Small intestine (tissue), 7 donors: ENCODE measurements at regions not wholly inside any gene's neighbourhood (a gene's known extent, or its start where the extent isn't known, plus 50 kb on each side); places are given as distances from the start of the nearest gene placed in this dataset.

Experiments used
- DNase-seq, 2 donors: peaks; one replicate each; pipeline versions ENCODE4 v3.0.0 to v3.0.0-alpha.2; 2013
- FAIRE-seq: peaks from 2 replicates; lab custom pipeline; 2012; peaks lifted over from hg19 to GRCh38; lab: Jason Lieb, UNC
- H3K27ac ChIP-seq, 3 donors: one replicate each; pipeline ENCODE4 v1.5.1; 2013; ENCODE audit warnings: low read length in 2 of 3, mild to moderate bottlenecking in 2 of 3, control low read depth in 1 of 3, inconsistent platforms in 1 of 3, low read depth in 1 of 3, moderate library complexity in 1 of 3
- H3K27me3 ChIP-seq, 3 donors: one replicate each; pipeline ENCODE4 v1.6.1; 2013; ENCODE audit warnings: low read length in 3 of 3, inconsistent platforms in 1 of 3; ENCODE audit not compliant: control insufficient read depth in 3 of 3, insufficient read depth in 3 of 3
- H3K36me3 ChIP-seq, 3 donors: one replicate each; pipeline ENCODE4 v1.6.1; 2013; ENCODE audit warnings: low read length in 3 of 3, inconsistent platforms in 1 of 3, low read depth in 1 of 3, mild to moderate bottlenecking in 1 of 3, moderate library complexity in 1 of 3; ENCODE audit not compliant: control insufficient read depth in 3 of 3, insufficient read depth in 2 of 3
- H3K4me1 ChIP-seq, 3 donors: one replicate each; pipeline ENCODE4 v1.6.1; 2013; ENCODE audit warnings: low read length in 2 of 3, inconsistent platforms in 1 of 3, low read depth in 1 of 3, mild to moderate bottlenecking in 1 of 3, moderate library complexity in 1 of 3; ENCODE audit not compliant: control insufficient read depth in 3 of 3, insufficient read depth in 2 of 3
- H3K4me3 ChIP-seq, 3 donors: one replicate each; pipeline ENCODE4 v1.5.1; 2013; ENCODE audit warnings: low read length in 3 of 3, control low read depth in 1 of 3, inconsistent platforms in 1 of 3, low read depth in 1 of 3, mild to moderate bottlenecking in 1 of 3, moderate library complexity in 1 of 3
- H3K9me3 ChIP-seq, 2 donors: one replicate each; pipeline ENCODE4 v1.6.1; 2013; ENCODE audit warnings: low read depth in 1 of 2, low read length in 1 of 2; ENCODE audit not compliant: control insufficient read depth in 2 of 2, insufficient read depth in 1 of 2
- WGBS, 3 donors: extraction: QIAGEN DNeasy Blood & Tissue Kit; methylation state at CpG; one replicate each; pipeline ENCODE4 v1.1.7; 2013; 5-methylcytosine and 5-hydroxymethylcytosine counted together
- donor health status: healthy with polysubstance abuse.
- donor health status: control.
- donor health status: control.
- donor health status: Bipolar disorder and iron deficiency.
- donor health status: healthy.

GRCh38 chr7:22576612-22577469, 76.9 kb upstream of the STEAP1B start:
- FAIRE-seq = no peak

GRCh38 chr7:22574754-22575520, 74.9 kb upstream of the STEAP1B start:
- H3K27me3 ChIP-seq = no peaks in the 10 kb centered on the region
- DNase-seq (no peak), FAIRE-seq (no peak)
- H3K36me3 ChIP-seq = peaks cover 0 to 4% (median 0%) of the 10 kb centered on the region in 3 donors
- 74 to 85% (median 76%) methylated on average over 9 of the region's 9 CpGs for WGBS, 3 donors
- no peak overlapping the region for H3K4me3 ChIP-seq
- peaks cover 0 to 3% of the 10 kb centered on the region in 2 donors for H3K9me3 ChIP-seq
- no peak overlapping the region for H3K27ac ChIP-seq
- H3K4me1 ChIP-seq = peaks cover 0 to 14% (median 0%) of the 10 kb centered on the region in 3 donors

More at GRCh38 chr7:22576612-22577469, 76.9 kb upstream of the STEAP1B start:
- peaks cover 0 to 14% (median 0%) of the 10 kb centered on the region in 3 donors for H3K4me1 ChIP-seq
- peak in 1 of 2 donors; percentile 24 for DNase-seq
- H3K36me3 ChIP-seq = peaks cover 0 to 4% (median 0%) of the 10 kb centered on the region in 3 donors
- WGBS, 3 donors = 69 to 71% (median 70%) methylated on average over 5 of the region's 5 CpGs
- no peak overlapping the region for H3K4me3 ChIP-seq
- H3K9me3 ChIP-seq = peaks cover 0 to 3% of the 10 kb centered on the region in 2 donors
- peak overlapping the region in 2 of 3 donors; percentile 52 to 78 for H3K27ac ChIP-seq
- no peaks in the 10 kb centered on the region for H3K27me3 ChIP-seq

GRCh38 chr7:22572937-22573336, 72.9 kb upstream of the STEAP1B start:
- Histone ChIP-seq H3K27ac (no peak overlapping the region), H3K27me3 (no peaks in the 10 kb centered on the region), H3K36me3 (peaks cover 0 to 4% (median 0%) of the 10 kb centered on the region in 3 donors), H3K9me3 (no peaks in the 10 kb centered on the region), H3K4me1 (peaks cover 0 to 11% (median 0%) of the 10 kb centered on the region in 3 donors), H3K4me3 (no peak overlapping the region)
- DNase-seq = no peak
- no peak for FAIRE-seq
- 59 to 73% (median 64%) methylated on average over 7 of the region's 7 CpGs for WGBS, 3 donors

- Histone ChIP-seq H3K27me3 (no peaks in the 10 kb centered on the region), H3K4me3 (no peak overlapping the region), H3K36me3 (peaks cover 0 to 4% (median 0%) of the 10 kb centered on the region in 3 donors), H3K27ac (no peak overlapping the region), H3K9me3 (no peaks in the 10 kb centered on the region), H3K4me1 (peaks cover 0 to 4% (median 0%) of the 10 kb centered on the region in 3 donors)
- FAIRE-seq = no peak
- 79 to 87% (median 83%) methylated on average over 8 of the region's 8 CpGs for WGBS, 3 donors
- DNase-seq = no peak
These were observed 72.3 kb upstream of the STEAP1B start for GRCh38 chr7:22572292-22572691.

- H3K4me1 ChIP-seq = no peaks in the 10 kb centered on the region
- no peaks in the 10 kb centered on the region for H3K27me3 ChIP-seq
- H3K27ac ChIP-seq = no peak overlapping the region
- DNase-seq (no peak), FAIRE-seq (no peak)
- H3K36me3 ChIP-seq = peaks cover 0 to 4% (median 0%) of the 10 kb centered on the region in 3 donors
- 88 to 91% (median 90%) methylated on average over 4 of the region's 4 CpGs for WGBS, 3 donors
- H3K4me3 ChIP-seq = no peak overlapping the region
- no peaks in the 10 kb centered on the region for H3K9me3 ChIP-seq
These were observed 71.8 kb upstream of the STEAP1B start for GRCh38 chr7:22571766-22572165.

- no peak for DNase-seq
- 60 to 72% (median 61%) methylated on average over 11 of the region's 11 CpGs for WGBS, 3 donors
- H3K9me3 ChIP-seq = no peaks in the 10 kb centered on the region
- no peaks in the 10 kb centered on the region for H3K27me3 ChIP-seq
- H3K36me3 ChIP-seq = peaks cover 0 to 4% (median 0%) of the 10 kb centered on the region in 3 donors
- peaks cover 2 to 13% (median 3%) of the 10 kb centered on the region in 3 donors for H3K4me1 ChIP-seq
- FAIRE-seq = no peak
- H3K4me3 ChIP-seq = no peak overlapping the region
- no peak overlapping the region for H3K27ac ChIP-seq
These were observed 69.8 kb upstream of the STEAP1B start for GRCh38 chr7:22569586-22570321.

- Histone ChIP-seq H3K27ac (peak overlapping the region in 1 of 3 donors; percentile 69), H3K36me3 (no peaks in the 10 kb centered on the region), H3K27me3 (no peaks in the 10 kb centered on the region), H3K9me3 (no peaks in the 10 kb centered on the region), H3K4me3 (no peak overlapping the region), H3K4me1 (peaks cover 6 to 41% (median 11%) of the 10 kb centered on the region in 3 donors)
- DNase-seq (no peak), FAIRE-seq (no peak)
- WGBS, 3 donors = 21 to 58% (median 38%) methylated on average over 4 of the region's 4 CpGs
These were observed 66.6 kb upstream of the STEAP1B start for GRCh38 chr7:22566592-22566991.

GRCh38 chr7:22566176-22566575, 66.2 kb upstream of the STEAP1B start:
- H3K4me3 ChIP-seq = no peak overlapping the region
- H3K36me3 ChIP-seq = no peaks in the 10 kb centered on the region

More at GRCh38 chr7:22566176-22566575, 66.2 kb upstream of the STEAP1B start:
- DNase-seq (peak; percentile 68 to 80), FAIRE-seq (no peak)
- Histone ChIP-seq H3K27me3 (no peaks in the 10 kb centered on the region), H3K27ac (peak overlapping the region in 2 of 3 donors; percentile 9 to 69), H3K9me3 (no peaks in the 10 kb centered on the region), H3K4me1 (peaks cover 6 to 45% (median 11%) of the 10 kb centered on the region in 3 donors)
- WGBS, 3 donors = 16 to 56% (median 35%) methylated on average over 4 of the region's 4 CpGs
